ENCODE measurements at regions not wholly inside any gene's neighbourhood (a gene's known extent, or its start where the extent isn't known, plus 50 kb on each side); places are given as distances from the start of the nearest gene placed in this dataset.

DNA sequence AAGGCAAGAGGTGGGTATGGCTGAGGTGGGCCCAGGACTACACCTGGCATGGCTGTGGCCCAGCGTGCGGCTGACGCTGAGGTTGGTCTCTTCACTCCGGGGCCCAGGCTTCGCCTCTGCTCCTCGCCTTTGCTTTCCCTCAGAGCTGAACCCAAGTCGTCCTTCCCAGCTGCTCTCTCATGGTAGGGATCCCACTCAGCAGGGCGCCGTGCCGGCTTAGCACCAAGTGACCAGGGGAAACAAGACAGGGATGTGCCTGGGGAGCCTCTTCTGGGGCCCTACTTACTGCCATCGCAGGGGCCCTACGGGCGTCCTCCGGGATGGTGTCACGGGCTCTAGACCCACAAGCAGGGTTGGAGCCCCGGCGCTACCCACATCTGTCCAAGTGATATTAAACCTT, 138.1 kb upstream of the ALKAL2 start:
- DNase-seq (ENCODE audit: low spot score): no peak

DNA sequence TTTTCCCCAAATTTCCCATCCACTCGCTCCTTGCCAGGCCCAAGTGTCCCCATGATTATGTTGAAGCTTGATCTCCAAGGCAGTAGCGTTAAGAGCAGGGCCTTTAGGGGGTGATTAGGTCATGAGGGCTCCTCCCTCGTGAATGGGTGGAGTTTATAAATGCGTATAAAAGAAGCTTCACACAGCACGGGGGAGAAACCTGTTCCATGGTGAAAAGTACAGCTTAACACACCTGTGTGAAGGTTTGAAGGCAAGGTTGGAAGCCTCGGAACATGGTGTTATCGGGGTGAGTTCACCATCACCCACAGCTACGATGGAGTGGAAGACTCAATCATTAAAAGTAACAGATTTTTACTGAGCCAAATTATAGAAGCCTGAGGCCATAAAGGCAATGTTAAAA, 137.4 kb upstream of the ALKAL2 start:
- DNase-seq (ENCODE audit: low spot score): no peak

DNA sequence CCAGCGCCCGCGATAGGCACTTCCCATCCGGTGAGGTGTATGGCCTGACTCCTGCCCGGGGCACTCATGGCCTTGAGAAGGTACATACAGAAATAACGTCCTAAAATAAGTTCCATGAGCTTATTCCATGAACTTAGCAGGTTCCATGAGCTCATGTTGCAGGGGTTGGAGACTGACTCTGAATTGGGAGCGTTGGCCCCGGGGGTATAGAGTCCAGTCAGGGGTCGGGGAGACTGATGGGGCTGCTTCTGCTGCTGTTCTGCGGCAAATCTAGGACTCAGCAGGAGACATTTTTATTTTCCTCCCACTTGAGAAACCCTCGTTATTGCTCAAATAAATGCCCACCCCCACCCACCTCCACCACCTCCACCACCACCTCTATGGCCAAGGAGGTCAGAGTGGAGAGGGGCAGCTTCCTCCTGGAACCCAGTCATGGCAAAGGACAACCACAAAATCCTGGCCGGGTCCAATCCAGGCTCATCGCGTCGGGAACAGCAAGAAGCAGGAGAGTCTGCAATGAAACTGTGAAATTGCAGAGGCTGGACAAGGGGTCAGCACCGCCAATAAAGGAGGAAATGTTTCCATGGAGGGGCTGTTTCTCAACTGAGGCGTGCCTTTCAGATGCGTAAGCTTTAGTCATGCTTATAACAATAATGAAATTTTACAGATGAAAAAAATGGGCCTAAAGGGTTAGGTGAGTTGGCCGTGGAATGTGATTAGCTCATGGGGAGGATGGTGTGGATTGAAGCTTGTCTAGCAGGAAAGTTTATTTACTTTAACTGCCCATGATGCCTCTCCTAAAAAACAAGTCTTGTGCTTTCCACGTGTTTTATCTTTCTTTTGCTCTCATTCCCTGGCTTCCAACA, 136.6 kb upstream of the ALKAL2 start:
- DNase-seq (ENCODE audit: low spot score): no peak

- DNase-seq (ENCODE audit: low spot score): no peak
Measured at GRCh38 chr2:423479-423878, 135.6 kb upstream of the ALKAL2 start.

DNA sequence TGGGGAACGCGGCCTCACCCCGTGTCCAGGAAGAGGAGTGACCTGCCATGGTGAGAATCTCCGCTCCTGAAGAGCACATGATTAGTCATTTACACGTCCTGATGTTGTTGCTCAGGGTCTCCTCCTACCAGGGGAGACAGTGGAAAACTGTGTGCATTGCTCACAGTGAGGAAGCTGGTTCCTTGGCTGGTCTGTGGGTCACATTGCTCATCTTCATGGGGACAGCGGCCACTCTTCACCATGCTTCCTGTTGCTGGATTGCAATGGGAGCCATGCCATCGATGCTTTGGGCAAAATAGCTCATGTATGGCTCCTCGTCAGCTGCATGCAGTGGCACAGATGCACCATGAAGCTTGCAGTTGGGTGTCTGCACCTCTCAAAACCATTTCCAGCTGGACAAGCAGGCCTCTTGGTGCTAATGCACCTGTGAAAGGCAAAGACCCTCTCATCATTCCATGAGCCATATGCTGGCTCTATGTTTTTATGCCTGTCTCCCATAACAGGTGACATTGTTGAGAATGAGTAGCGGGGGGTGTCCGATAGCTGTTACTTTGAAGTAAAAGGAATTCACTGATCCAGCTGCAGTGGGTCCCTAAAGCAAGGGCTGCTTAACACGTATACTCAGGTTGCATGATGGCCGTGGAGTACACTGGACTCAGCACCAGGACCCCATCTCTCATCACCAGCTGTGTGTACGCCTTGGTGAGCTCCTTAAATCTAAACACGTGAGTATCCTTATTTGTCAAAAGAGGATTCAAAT, 135.0 kb upstream of the ALKAL2 start:
- DNase-seq (ENCODE audit: low spot score): no peak

DNA sequence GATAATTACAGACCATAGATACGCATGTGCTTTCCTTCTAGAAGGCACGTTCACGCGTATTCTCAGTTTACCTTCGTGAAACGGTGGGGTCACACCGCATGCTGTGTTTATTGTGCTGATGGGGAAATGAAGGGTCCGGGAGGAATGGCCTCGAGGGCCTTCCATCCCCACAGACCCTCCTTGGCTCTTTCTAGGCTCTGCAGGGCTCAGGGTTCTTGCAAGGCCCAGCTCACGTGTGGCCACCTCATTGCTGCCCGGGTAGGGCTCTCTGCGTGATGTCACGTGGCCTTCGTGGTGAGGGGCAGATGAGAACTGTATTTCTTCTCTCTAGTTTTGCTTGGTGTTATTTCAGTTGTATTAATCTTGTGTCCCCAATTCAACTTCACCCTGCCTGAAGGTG, 133.5 kb upstream of the ALKAL2 start:
- DNase-seq (ENCODE audit: low spot score): no peak

GRCh38 chr2:419687-420317, 131.9 kb upstream of the ALKAL2 start:
- DNase-seq (ENCODE audit: low spot score): no peak

GRCh38 chr2:417662-418061, 129.8 kb upstream of the ALKAL2 start:
- DNase-seq (ENCODE audit: low spot score): no peak

GRCh38 chr2:417006-417405, 129.1 kb upstream of the ALKAL2 start:
- DNase-seq (ENCODE audit: low spot score): no peak

DNA sequence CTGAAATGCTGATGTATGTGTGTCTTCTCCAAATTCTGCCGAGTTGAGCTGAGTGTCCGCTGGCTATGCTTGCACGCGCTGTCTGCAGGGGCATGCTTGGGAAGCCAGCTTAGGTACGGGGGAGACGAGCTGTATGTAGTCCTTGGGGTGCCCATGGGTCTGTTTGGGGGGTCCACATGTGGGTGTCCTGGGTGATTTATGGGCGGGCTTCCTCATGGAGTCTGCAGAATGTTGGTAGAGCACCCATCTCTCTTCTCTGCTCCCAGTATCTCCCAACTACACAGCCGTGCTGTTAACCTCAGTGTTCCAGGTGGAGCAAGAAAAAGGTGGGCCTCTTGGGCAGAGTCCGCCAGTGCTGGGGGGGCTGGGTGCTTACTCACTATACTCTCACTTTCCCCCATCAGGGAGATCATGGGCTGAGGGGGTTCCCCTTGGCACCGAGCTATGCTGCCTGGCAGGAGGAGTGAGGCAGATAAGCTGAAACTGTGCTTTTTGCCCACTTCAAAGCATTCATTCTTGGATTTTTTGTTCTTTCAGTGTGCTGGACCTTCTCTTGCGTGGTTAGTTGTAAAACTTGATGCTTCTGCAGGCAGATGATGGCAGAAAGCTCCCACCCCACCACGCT, 128.2 kb upstream of the ALKAL2 start:
- DNase-seq (ENCODE audit: low spot score): no peak

DNA sequence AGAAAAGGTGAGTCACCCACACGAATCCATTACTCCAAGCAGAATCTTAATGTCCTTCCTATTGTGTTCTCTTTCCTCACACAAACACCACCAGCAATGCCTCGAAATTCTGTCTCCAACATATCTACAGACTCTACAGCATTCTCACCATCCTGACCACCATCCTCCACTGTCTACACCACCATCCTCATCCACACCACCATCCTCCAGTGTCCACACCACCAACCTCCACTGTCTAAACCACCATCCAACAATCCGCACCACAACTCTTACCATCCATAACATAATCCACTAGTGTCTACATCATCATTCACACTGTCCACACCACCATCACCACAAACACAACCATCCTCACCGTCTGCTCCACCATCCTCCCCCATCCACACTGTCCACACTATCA, 121.6 kb upstream of the ALKAL2 start:
- no peak for DNase-seq (ENCODE audit: low spot score)

GRCh38 chr2:407630-408029, 119.7 kb upstream of the ALKAL2 start:
- DNase-seq (ENCODE audit: low spot score): no peak

DNA sequence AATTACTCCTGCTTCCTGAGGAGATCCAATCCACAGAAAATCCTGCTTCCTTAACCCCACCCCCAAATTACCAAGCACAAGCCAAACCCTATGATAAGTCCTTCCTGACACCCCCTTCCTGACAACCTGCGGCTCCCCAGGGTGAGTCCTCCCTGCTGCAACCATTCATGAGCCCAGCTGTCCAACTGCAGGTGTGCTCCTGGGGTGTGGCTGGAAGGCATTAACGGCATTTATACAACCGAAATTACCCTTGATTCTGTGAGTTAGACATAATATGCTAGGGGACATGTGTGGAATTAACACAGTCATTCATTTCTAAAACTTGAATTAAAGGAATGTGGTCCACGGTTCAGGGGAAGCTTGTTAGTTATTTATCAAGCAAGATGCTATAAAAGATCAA, 119.0 kb upstream of the ALKAL2 start:
- no peak for DNase-seq (ENCODE audit: low spot score)

GRCh38 chr2:406231-406630, 118.3 kb upstream of the ALKAL2 start:
- DNase-seq (ENCODE audit: low spot score): no peak

DNA sequence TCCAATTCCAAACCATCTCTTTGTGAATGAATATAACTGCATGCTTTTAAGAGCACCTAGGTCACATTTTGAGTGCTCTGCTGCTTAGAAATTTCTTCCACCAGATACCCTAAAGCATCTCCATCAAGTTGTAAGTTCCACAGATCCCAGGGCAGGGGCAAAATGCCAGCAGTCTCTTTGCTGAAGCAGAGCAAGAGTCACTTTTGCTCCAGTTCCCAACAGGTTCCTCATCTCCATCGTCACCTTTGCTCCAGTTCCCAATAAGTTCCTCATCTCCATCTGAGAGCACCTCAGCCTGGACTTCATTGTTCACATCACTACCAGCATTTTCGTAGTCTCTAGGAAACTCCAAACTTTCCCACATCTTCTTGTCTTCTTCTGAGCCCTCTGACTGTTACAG, 116.7 kb upstream of the ALKAL2 start:
- DNase-seq (ENCODE audit: low spot score): no peak

GRCh38 chr2:403682-404081, 115.8 kb upstream of the ALKAL2 start:
- DNase-seq (ENCODE audit: low spot score): no peak

DNA sequence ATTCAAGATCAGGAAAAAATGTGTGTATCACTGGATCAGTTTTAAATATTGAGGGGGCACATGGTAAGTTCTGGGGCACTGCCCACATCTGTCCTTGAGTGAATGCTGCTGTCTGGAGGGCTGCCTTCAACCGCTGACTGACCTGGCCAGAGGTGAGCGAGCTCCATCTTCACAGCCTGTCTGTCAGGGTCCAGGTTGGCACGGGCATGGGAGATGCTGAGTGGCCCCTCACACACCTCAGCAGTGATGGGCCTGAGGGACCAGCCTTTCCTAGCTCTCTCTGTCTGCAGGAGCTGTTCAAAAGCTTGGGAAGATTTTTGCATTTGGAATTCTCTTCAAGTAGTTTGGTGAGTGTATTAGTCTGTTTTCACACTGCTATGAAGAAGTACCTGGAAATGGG, 114.8 kb upstream of the ALKAL2 start:
- DNase-seq (ENCODE audit: low spot score): no peak

DNA sequence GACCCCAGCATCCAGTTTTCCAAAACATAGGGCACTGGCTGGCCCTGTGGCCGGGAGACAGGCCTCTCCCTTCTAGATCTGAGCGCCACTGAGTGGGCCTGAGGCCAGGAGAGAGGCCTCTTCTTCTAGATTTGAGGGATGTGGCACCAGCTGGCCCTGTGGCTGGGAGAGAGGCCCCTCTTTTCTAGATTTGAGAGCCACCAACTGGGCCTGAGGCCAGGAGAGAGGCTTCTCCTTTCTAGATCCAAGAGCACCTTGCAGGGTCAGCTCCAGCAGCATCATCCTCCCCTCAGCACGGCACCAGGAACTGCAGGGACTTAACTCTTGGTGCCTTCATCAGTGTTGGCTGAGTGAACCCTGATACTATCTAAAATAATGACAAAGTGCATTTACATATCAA, 114.3 kb upstream of the ALKAL2 start:
- DNase-seq (ENCODE audit: low spot score): no peak

- no peak for DNase-seq (ENCODE audit: low spot score)
Measured at GRCh38 chr2:401019-401679, 113.3 kb upstream of the ALKAL2 start.

DNA sequence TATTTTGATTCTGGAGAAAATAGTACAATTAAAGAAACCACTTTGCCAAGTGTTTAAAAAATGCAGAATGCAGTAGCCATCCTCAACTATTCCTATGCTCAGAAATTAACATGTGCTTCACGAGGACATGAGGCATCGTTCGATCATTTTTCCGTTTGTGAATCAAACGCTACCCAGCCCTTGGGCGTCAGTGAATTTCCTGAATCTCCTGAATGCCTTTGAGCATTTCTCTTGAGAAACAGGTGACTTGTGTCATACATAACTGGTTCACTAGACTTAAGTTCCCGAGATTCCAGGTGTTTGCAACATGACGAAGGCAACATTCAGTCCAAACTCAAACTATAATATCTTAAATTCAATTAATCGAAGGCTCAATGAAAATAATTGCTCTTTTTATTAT, 110.0 kb upstream of the ALKAL2 start:
- no peak for DNase-seq (ENCODE audit: low spot score)

DNA sequence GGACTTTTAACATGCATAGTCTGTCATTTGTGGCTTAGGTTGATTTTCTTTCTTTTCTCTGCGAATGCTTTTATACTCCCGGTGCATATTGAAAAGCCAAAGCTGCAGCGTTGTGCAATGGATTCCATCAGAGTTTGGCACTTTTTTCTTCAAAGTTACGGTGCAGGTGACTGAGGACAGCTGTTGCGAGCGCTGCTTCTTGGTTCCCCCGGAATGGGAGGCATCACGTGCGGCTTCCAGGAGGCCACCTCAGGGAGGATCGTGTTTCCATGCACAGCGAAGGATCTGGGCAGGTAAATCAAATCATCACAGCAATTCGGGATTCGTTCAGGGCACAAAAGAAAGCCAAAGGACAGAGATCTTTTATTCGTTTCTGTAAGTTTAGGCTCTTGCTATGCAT, 109.6 kb upstream of the ALKAL2 start:
- DNase-seq (ENCODE audit: low spot score): no peak

DNA sequence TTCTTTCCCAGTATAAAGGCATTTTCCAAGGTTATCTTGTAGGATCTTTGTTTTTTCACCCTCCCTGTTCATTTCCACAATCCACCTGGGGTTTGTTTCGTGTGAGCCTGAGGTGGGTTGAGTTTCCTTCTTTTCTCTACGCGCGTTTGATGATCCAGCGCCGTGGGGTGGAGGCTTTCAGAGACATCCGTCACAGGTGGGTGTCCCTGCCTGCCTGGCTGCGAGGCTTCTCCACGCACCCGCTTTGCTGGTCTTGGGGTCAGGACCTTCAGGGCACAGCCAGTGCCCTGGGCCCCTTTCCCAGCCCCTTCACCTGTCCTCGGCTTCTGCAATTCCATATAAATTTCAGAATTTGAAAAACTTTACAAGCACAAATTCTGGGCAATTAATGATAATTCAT, 109.0 kb upstream of the ALKAL2 start:
- no peak for DNase-seq (ENCODE audit: low spot score)

Data from COLO829 (cell line).